ENCODE measurements at regions not wholly inside any gene's neighbourhood (a gene's known extent, or its start where the extent isn't known, plus 50 kb on each side); places are given as distances from the start of the nearest gene placed in this dataset.

- no peak overlapping the region for H3K27ac Mint-ChIP-seq
- no peak overlapping the region for H3K4me3 Mint-ChIP-seq
- peaks cover 15% of the 10 kb centered on the region for H3K9me3 Mint-ChIP-seq
- no peaks in the 10 kb centered on the region for H3K27me3 Mint-ChIP-seq
- TF ChIP-seq CTCF (conservative IDR thresholded peaks at IDR 0.05) = no peak
- no peak for DNase-seq (ENCODE audit: extremely low spot score, unreplicated experiment)
- H3K36me3 Mint-ChIP-seq = no peaks in the 10 kb centered on the region
- no peaks in the 10 kb centered on the region for H3K4me1 Mint-ChIP-seq (ENCODE audit: unreplicated experiment)
These were observed 259.6 kb downstream of the NUP35 start for GRCh38 chr2:183383854-183384253.

DNA sequence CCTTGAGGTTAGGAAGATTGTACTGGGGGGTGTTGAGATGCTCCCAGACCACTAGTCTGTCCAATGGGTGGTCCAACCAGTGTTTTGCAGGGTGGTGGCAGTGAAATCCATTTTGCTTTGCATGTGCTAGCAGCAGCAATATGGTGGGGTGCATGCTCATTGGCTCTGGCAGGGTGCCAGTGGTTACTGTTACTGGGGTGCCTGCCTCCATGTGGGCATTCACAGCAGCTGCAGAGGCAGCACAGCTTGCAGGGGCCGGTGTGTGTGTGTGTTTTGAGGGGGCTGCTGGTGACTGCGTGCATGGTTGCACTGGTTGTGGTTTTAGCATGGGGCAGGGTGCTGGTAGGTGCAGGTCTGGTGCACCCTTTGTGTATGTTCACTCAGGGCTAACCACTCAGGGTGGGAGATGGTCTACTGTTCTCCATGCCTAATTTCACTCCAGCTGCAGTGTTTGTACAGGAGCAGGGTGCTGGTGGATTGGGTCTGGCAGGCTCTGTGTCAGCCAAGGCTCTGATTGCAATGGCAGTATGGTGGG lies 265.4 kb downstream of the NUP35 start:
- TF ChIP-seq CTCF (conservative IDR thresholded peaks at IDR 0.05) = no peak
- Mint-ChIP-seq H3K9me3 (peaks cover 15% of the 10 kb centered on the region), H3K36me3 (no peaks in the 10 kb centered on the region)

GRCh38 chr2:183390109-183390508 lies 265.9 kb downstream of the NUP35 start:
- H3K36me3 Mint-ChIP-seq = no peaks in the 10 kb centered on the region
- H3K27me3 Mint-ChIP-seq = no peaks in the 10 kb centered on the region
- peaks cover 15% of the 10 kb centered on the region for H3K9me3 Mint-ChIP-seq
- H3K27ac Mint-ChIP-seq = no peak overlapping the region
- TF ChIP-seq CTCF (conservative IDR thresholded peaks at IDR 0.05) = no peak
- H3K4me1 Mint-ChIP-seq (ENCODE audit: unreplicated experiment) = no peaks in the 10 kb centered on the region
- no peak overlapping the region for H3K4me3 Mint-ChIP-seq
- DNase-seq (ENCODE audit: extremely low spot score, unreplicated experiment) = no peak

More for the DNA sequence above, 265.4 kb downstream of the NUP35 start:
- Mint-ChIP-seq H3K4me3 (no peak overlapping the region), H3K27ac (no peak overlapping the region), H3K4me1 (ENCODE audit: unreplicated experiment) (no peaks in the 10 kb centered on the region), H3K27me3 (no peaks in the 10 kb centered on the region)
- DNase-seq (ENCODE audit: extremely low spot score, unreplicated experiment) = no peak

- no peaks in the 10 kb centered on the region for H3K9me3 Mint-ChIP-seq
- H3K4me3 Mint-ChIP-seq = no peak overlapping the region
- no peak for TF ChIP-seq CTCF (conservative IDR thresholded peaks at IDR 0.05)
- H3K36me3 Mint-ChIP-seq = no peaks in the 10 kb centered on the region
- DNase-seq (ENCODE audit: extremely low spot score, unreplicated experiment) = no peak
- no peaks in the 10 kb centered on the region for H3K27me3 Mint-ChIP-seq
- H3K4me1 Mint-ChIP-seq (ENCODE audit: unreplicated experiment) = no peaks in the 10 kb centered on the region
- H3K27ac Mint-ChIP-seq = no peak overlapping the region
These were observed 280.1 kb downstream of the NUP35 start for GRCh38 chr2:183404392-183404791.

GRCh38 chr2:183408562-183408961 lies 284.3 kb downstream of the NUP35 start:
- Mint-ChIP-seq H3K27me3 (no peaks in the 10 kb centered on the region), H3K9me3 (no peaks in the 10 kb centered on the region), H3K27ac (no peak overlapping the region), H3K36me3 (no peaks in the 10 kb centered on the region), H3K4me1 (ENCODE audit: unreplicated experiment) (no peaks in the 10 kb centered on the region), H3K4me3 (no peak overlapping the region)
- TF ChIP-seq CTCF (conservative IDR thresholded peaks at IDR 0.05) = no peak
- DNase-seq (ENCODE audit: extremely low spot score, unreplicated experiment) = no peak

DNA sequence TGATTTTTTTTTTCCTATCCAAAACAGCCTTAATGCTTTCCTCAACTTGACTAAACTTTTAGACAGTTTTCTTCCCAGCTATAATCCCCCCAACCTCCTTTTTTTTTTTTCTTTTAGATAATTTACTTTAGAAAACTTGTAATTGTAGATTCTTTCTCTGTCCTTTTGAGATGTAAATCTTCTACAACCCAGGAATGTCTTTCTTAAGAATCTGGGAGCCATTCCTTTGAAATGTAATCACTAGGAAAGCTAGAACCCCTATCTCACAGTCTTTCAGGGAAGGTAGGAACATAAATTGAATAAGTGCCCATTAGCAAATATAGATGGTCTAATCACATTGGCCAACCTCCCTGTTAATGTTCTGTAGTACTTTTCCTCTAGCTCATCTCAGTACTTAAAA lies 285.4 kb downstream of the NUP35 start:
- Mint-ChIP-seq H3K36me3 (no peaks in the 10 kb centered on the region), H3K4me1 (ENCODE audit: unreplicated experiment) (no peaks in the 10 kb centered on the region), H3K27ac (no peak overlapping the region), H3K4me3 (no peak overlapping the region), H3K27me3 (no peaks in the 10 kb centered on the region), H3K9me3 (no peaks in the 10 kb centered on the region)
- no peak for TF ChIP-seq CTCF (conservative IDR thresholded peaks at IDR 0.05)
- DNase-seq (ENCODE audit: extremely low spot score, unreplicated experiment) = no peak

Data from type B pancreatic cell (in vitro differentiated cells).